GM19467 (cell line): ENCODE measurements at regions not wholly inside any gene's neighbourhood (a gene's known extent, or its start where the extent isn't known, plus 50 kb on each side); places are given as distances from the start of the nearest gene placed in this dataset.
"Not testable (repeated sequence)": the region's sequence is repeated elsewhere in the genome, so short reads cannot be mapped to it uniquely, and the experiment has no call there.

Experiments
- ATAC-seq: cut with Tn5 transposase; IDR thresholded peaks from one replicate; pipeline ENCODE4 v1.9.1; 2021; ENCODE audit warnings: mild to moderate bottlenecking, moderate library complexity; ENCODE audit not compliant: unreplicated experiment

DNA sequence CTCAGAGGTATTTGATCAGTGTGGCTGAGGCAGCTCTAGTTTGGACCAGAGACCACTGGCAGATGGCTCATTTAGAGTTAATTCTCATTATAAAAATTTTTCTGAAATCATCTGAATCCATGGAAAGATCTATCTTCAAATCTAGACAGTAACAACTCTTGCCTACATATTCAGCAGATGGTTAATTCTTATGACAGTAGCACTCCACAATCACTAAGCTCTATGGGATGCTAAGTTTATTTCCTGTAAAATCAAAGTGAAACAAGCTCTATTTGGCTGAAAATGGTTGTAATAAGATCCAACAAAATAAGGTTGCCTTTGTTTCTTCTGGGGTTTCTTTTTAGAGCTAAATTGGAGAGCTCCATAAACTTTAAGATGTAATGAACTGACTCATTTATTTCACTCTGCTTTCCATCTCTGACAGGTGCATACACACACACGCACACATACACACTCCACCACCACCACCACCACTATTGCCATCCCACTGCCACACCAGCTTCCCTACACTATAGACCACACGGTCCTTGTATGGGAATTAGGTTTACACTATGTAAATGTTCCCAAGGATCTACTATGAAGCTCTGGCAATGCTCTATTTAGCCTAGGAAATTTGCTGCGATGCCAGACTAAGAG lies 293.1 kb downstream of the RPAP3 start:
- no peak for ATAC-seq

GRCh38 chr12:47411966-47412365 lies 293.9 kb downstream of the RPAP3 start:
- no peak for ATAC-seq

DNA sequence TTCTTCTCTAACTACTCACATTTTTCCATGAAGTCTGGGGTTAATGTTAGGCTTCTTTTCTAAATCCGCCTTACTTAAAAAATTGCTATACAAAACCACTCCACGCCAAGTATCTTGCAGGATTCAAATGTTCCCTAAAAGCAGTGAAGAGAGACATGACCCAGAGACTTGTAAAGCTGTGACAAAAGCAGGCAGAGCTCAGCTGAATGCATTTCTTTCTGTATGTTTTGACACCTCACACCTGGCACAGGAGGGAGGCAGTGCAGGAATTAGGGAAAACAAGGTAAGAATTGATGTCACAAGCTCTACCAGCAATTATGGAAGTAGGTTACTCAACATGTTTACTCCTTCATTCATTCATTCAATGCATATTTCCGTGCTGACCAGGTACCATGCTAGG lies 295.0 kb downstream of the RPAP3 start:
- ATAC-seq = no peak

DNA sequence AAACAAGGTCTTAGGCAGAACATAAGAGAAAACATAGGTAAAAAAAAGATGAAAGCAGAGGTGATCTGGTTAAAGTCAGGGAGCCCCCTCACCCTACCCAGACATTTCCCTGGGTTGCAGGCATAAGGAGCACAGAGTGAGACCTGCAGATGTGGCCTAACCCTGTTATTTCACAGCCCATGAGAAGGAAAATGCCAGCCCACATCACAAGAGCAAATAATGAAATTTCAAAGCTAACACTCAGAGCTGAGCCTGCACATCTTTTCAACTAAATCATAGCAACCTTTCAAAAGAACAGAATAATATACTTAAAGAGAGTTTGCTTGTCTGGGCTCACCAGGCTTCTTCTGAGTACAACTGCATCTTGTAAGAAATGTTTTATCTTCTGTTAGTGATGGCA lies 295.4 kb downstream of the RPAP3 start:
- no peak for ATAC-seq

GRCh38 chr12:47409310-47409987 lies 296.4 kb downstream of the RPAP3 start:
- ATAC-seq = no peak

DNA sequence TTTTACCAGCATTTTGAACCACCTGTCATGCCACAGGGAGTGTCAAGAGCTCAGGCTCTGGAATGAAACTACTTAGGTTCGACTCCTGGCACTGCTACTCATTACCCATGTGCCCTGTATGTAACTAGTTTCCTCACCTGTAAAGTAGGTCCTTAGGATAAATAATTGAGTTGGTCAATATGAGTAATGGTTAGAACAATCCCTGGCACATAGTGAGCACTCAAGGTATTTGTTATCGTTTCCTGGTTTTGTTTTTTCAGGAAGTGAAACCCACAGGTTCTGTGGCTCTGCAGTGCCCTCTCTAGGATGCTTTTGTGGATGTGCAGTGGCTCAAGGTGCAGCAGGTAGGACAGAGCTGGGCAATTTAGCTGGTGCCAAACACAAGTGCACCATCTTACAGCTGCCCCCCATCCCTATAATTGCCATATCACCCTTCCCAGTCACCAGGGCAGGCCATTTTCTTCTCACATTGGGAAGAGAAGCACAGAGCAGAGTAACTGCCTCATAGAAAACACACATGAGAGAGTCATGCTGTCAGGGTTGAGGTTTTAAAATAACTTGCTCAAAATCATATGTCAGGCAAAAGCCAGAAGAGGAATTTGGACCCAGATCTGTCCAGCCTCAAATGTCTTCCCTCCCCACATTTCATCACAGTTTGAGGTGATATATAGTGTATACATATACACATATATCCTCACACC lies 297.5 kb downstream of the RPAP3 start:
- ATAC-seq = peak; percentile 95

GRCh38 chr12:47407463-47408129 lies 298.2 kb downstream of the RPAP3 start:
- no peak for ATAC-seq

GRCh38 chr12:47403681-47404080 lies 302.1 kb downstream of the RPAP3 start:
- ATAC-seq = no peak

GRCh38 chr12:47401196-47401595 lies 304.6 kb downstream of the RPAP3 start:
- ATAC-seq = not testable (repeated sequence)

DNA sequence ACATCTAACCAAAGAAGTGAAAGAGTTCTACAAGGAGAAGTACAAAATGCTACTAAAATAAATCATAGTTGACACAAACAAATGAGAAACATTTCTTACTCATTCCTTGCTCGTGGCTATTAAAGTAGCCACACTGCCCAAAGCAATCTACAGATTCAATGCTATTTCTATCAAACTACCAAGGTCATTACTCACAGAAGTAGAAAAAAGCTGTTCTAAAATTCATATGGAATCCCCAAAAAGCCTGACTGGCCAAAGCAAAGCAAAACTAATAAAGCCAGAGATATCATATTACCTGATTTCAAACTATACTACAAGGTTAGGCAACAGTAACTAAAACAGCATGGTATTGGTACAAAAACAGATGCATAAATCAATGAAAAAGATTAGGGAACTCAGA lies 305.6 kb downstream of the RPAP3 start:
- no peak for ATAC-seq

DNA sequence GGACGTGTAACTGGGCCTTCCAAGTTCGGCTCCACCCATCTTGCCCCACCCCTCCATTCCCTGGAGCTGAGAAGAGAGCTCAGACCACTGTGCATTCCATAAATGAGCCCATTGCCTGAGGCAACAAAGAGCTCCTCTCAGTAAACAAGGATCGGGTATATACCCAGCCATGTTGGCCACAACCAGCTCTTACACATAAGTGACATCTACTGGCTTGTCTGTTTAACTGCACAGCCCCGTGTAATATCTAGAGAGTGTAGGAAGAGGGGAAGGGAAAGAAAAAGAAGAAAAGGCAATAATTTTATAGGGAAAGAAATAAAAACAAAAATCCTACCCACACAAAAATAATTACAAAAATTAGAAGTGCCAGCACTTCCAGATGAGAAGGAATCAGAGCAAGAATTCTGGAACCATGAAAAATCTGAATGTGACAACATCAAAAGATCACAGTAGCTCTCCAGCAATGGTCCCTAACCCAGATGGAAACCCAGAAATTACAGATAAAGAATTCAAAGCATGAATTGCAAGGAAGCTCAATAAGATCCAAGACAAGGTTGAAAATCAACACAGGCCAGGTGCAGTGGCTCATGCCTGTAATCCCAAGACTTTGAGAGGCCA lies 308.1 kb downstream of the RPAP3 start:
- peak; percentile 61 for ATAC-seq

- ATAC-seq = no peak
Observed at GRCh38 chr12:47396902-47397663, 308.7 kb downstream of the RPAP3 start.

DNA sequence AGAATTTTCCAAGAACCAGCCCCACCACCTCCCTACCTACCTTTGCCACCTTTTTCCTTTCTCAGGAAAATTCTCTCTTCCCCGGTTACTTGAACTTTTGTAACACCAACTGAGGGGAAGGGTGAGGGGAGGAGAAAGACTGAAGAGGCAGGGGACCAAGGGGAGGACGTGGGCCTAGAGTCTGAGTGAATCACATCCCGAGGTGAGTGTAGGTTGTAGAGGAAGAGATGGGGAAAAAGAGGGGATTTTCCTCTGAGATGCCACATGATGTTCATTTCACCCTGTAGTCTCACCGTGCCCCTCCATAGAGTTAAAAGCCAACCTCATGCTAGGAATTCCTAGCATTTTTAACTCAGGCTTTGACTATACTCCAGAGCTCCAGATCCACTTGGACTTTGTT lies 311.8 kb downstream of the RPAP3 start:
- ATAC-seq = no peak

DNA sequence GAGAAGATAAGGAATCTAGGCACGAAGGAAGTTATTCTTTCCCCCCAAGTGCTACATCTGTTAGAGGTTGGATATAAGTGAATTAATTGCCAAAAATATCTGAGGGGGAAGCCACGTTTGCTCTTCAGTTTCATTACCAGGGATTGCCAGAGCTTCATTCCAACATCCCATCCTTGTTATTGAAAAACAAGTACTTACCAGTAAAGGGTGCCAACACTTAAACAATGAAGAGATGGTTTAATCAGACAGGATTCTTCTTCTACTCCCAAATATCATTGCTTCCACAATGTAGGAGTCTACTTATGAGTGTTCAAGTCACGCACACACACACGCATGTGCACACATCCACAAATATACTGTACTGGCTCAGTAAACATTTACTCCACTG lies 312.4 kb downstream of the RPAP3 start:
- no peak for ATAC-seq

GRCh38 chr12:47391566-47391965 lies 311.8 kb upstream of the AMIGO2 start:
- no peak for ATAC-seq

DNA sequence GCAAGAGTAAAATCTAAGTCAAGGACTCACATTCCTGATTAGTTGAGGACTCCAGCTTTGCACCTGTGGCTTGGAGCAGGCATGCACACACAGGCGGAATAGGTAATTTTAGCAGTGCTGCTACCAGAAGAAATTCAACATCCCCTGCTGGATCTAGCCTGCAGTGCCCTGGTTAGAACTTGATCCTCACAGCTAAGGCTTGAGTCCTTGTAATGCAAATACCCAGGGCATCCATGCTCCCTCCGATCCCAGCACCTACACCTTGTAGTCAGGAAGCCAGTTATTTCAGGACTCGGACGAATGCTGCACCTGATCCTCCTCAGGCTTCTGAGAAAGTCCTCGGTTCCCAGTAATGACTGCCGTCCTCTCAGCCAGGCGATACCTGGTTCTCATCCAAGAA lies 309.0 kb upstream of the AMIGO2 start:
- no peak for ATAC-seq

DNA sequence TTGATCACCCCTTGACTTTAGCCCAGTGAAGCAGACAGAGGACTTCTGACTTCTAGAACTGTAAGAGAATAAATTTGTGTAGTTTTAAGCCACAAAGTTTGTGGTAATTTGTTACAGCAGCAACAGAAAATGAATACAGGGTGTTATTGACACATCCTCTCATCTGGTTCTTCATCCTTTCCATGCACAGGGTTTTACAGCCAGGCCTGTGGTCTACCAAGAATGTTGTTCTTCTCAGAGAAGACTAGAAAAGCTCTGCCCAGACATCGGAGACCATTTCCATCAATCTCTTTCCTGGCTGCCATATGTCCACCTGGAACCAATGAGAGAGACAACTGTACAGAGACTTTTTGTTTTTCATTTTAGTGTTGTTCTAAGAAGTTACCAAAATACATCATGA lies 308.2 kb upstream of the AMIGO2 start:
- ATAC-seq = no peak

DNA sequence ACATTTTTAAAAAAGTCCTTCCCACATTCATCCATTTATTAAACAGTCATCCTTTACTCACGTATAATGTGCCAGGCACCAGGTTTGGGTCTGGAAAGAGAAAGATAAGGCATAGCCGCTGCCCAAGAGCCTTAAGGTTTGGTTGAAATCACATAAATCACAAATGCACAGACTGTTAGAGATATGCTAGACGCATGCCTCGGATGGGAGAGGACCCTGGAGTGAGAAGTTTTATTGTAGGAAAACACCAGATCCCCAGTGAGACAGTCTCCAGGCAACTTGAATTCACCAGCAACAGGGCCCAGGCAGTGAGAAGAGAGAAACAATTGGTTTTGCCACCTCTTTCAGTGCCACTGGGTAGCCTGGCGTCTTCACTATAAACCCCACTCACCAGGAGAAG lies 305.9 kb upstream of the AMIGO2 start:
- ATAC-seq = no peak

- no peak for ATAC-seq
Observed at GRCh38 chr12:47383942-47384341, 304.2 kb upstream of the AMIGO2 start.

DNA sequence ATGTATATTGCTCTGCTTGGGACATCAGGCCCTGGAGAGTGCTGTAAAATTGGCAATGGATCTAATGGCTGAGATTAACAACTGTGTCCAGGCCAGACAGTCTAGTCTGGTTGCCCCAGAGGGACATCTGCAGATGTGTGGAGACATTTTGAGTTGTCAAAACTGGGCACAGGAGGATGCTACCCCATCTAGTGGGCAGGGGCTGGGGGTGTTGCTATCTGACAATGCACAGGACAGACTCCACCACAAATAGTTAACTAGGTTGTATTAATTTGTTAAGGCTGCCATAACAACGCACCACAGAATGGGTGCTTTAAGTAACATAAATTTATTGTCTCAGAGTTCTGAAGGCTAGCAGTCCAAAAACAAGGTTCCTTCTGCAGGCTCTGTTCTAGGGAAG lies 302.5 kb upstream of the AMIGO2 start:
- ATAC-seq = no peak

- ATAC-seq = no peak
Observed at GRCh38 chr12:47378907-47379306, 299.1 kb upstream of the AMIGO2 start.
